ENCODE measurements at regions not wholly inside any gene's neighbourhood (a gene's known extent, or its start where the extent isn't known, plus 50 kb on each side); places are given as distances from the start of the nearest gene placed in this dataset.

DNA sequence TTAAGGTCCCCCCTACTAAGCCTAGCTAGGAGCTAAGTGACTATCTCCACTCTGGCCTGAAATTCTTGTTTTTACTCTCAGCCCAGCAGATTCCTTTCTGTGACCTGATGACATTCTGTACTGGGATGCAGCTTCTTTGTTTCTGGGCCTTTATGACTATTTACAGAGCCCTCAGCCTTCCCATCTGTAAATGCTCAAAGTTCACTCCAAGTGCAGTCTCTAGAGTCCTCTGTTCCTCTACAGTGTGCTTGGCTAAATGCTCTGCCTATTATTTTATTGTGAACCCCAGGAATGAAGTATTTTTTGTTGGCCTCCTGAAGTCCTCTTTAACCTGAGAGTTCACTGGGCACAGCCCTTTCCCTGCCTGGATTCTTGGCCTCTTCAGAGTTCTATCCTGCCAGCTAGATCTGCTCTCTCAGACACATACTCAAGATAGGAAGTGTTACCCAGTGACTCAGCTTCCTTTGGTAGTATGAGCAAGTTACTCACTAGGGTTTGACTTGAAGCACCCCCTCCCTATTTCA is 278.1 kb upstream of the P2RY1 start:
- Mint-ChIP-seq H3K4me1 (ENCODE audit: low read depth, unreplicated experiment) (no peaks in the 10 kb centered on the region), H3K27me3 (ENCODE audit: unreplicated experiment) (no peaks in the 10 kb centered on the region), H3K27ac (ENCODE audit: unreplicated experiment) (no peak overlapping the region), H3K9me3 (ENCODE audit: unreplicated experiment) (peaks cover 6% of the 10 kb centered on the region), H3K36me3 (ENCODE audit: unreplicated experiment) (no peaks in the 10 kb centered on the region), H3K4me3 (ENCODE audit: unreplicated experiment) (no peak overlapping the region)
- no peak for DNase-seq
- TF ChIP-seq, protein P1, sequence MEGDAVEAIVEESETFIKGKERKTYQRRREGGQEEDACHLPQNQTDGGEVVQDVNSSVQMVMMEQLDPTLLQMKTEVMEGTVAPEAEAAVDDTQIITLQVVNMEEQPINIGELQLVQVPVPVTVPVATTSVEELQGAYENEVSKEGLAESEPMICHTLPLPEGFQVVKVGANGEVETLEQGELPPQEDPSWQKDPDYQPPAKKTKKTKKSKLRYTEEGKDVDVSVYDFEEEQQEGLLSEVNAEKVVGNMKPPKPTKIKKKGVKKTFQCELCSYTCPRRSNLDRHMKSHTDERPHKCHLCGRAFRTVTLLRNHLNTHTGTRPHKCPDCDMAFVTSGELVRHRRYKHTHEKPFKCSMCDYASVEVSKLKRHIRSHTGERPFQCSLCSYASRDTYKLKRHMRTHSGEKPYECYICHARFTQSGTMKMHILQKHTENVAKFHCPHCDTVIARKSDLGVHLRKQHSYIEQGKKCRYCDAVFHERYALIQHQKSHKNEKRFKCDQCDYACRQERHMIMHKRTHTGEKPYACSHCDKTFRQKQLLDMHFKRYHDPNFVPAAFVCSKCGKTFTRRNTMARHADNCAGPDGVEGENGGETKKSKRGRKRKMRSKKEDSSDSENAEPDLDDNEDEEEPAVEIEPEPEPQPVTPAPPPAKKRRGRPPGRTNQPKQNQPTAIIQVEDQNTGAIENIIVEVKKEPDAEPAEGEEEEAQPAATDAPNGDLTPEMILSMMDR (IDR thresholded peaks at IDR 0.05; ENCODE audit: partially characterized antibody, unreplicated experiment), result no peak

DNA sequence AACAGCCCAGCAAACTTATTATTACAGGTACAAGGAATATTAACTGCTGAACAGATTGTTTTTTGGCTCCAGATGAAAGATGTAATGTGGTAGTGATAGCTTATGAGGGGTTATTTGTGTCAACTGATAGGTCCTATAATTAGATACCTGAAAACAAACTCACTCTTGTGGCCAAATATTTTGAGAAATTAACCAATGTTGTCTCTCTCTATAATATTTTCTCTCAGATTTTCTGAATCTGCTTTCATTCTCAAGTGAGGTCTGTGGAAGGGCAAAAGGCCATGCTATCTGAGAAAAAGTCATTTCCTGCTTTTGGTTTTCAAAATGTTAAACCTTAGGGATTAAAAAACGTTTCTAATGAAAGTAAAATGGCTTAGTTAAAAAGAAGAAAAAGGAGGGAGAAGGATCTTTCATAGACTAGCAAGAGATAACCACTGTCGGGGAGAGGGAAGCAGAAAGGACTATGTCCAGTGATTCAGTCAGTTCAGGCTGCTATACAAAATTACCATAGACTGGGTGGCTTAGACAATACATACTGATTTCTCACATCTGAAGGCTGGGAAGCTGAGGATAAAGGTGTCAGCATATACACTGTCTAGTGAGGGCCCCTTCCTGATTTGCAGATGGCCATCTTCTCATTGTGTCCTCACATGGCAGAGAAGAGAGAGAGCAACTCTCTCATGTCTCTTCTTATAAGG is 277.5 kb upstream of the P2RY1 start:
- DNase-seq, result no peak
- H3K4me3 Mint-ChIP-seq (ENCODE audit: unreplicated experiment), result no peak overlapping the region
- H3K4me1 Mint-ChIP-seq (ENCODE audit: low read depth, unreplicated experiment), result no peaks in the 10 kb centered on the region
- peaks cover 6% of the 10 kb centered on the region for H3K9me3 Mint-ChIP-seq (ENCODE audit: unreplicated experiment)
- no peaks in the 10 kb centered on the region for H3K27me3 Mint-ChIP-seq (ENCODE audit: unreplicated experiment)
- no peak overlapping the region for H3K27ac Mint-ChIP-seq (ENCODE audit: unreplicated experiment)
- no peaks in the 10 kb centered on the region for H3K36me3 Mint-ChIP-seq (ENCODE audit: unreplicated experiment)
- TF ChIP-seq, protein P1 (IDR thresholded peaks at IDR 0.05; ENCODE audit: partially characterized antibody, unreplicated experiment), result no peak

DNA sequence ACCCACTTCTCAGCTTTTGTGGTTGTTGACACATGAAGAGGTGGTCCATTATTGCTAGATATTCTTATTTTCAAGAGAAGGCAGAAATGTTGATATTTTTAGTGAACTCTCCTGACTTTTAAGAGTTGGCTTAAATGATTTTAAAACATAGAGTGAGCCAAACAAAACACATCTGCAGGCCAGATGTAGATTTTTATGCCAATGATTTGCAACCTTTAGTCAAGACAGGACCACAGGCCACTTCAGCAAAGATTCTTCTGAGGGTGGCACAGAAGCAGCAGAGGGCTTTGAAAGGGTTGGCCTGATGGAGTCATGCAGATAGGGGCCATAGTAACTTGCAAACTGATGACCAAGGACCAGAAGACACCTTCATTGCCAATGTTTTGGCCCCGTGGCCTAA is 276.5 kb upstream of the P2RY1 start:
- DNase-seq, result no peak
- Mint-ChIP-seq H3K27ac (ENCODE audit: unreplicated experiment) (no peak overlapping the region), H3K4me1 (ENCODE audit: low read depth, unreplicated experiment) (no peaks in the 10 kb centered on the region), H3K36me3 (ENCODE audit: unreplicated experiment) (no peaks in the 10 kb centered on the region), H3K9me3 (ENCODE audit: unreplicated experiment) (peaks cover 6% of the 10 kb centered on the region), H3K4me3 (ENCODE audit: unreplicated experiment) (no peak overlapping the region), H3K27me3 (ENCODE audit: unreplicated experiment) (no peaks in the 10 kb centered on the region)
- TF ChIP-seq, protein P1 (IDR thresholded peaks at IDR 0.05; ENCODE audit: partially characterized antibody, unreplicated experiment), result no peak

DNA sequence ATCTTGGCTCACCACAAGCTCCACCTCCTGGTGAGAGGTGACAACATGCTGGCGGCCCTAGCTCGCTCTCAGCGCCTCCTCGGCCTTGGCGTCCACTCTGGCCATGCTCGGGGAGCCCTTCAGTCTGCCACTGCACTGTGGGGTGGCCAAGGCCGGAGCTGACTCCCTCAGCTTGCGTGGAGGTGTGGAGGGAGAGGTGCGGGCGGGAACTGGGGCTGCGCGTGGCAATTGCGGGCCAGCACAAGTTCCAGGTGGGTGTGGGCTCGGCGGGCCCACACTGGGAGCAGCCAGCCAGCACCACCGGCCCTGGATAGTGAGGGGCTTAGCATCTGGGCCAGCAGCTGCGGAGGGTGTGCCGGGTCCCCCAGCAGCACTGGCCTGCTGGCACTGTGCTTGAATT is 275.7 kb upstream of the P2RY1 start:
- Mint-ChIP-seq H3K4me1 (ENCODE audit: low read depth, unreplicated experiment) (no peaks in the 10 kb centered on the region), H3K4me3 (ENCODE audit: unreplicated experiment) (no peak overlapping the region), H3K27ac (ENCODE audit: unreplicated experiment) (no peak overlapping the region), H3K27me3 (ENCODE audit: unreplicated experiment) (no peaks in the 10 kb centered on the region), H3K9me3 (ENCODE audit: unreplicated experiment) (peaks cover 6% of the 10 kb centered on the region), H3K36me3 (ENCODE audit: unreplicated experiment) (no peaks in the 10 kb centered on the region)
- TF ChIP-seq, protein P1 (IDR thresholded peaks at IDR 0.05; ENCODE audit: partially characterized antibody, unreplicated experiment), result no peak
- no peak for DNase-seq

DNA sequence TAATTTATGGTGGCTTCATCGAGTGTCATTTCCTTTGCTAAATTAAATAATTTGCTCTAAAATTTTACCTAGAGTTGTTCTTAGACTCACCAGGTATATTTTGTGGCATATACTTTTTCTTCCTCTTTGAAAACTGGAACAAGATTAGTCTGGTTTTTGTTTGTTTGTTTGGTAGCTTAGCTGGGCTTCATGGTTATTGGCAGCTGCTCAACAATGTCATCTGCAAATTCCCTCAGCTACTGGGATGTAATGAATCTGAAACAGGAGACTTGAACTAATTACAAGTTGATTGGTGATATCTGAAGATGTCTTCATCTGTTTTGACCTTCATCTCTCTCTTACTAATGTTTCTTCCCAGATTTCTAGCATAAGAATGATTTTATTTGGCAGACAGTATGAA is 270.5 kb upstream of the P2RY1 start:
- Mint-ChIP-seq H3K27ac (ENCODE audit: unreplicated experiment) (no peak overlapping the region), H3K36me3 (ENCODE audit: unreplicated experiment) (no peaks in the 10 kb centered on the region), H3K27me3 (ENCODE audit: unreplicated experiment) (no peaks in the 10 kb centered on the region), H3K4me1 (ENCODE audit: low read depth, unreplicated experiment) (no peaks in the 10 kb centered on the region), H3K4me3 (ENCODE audit: unreplicated experiment) (no peak overlapping the region), H3K9me3 (ENCODE audit: unreplicated experiment) (no peaks in the 10 kb centered on the region)
- no peak for DNase-seq
- TF ChIP-seq, protein P1 (IDR thresholded peaks at IDR 0.05; ENCODE audit: partially characterized antibody, unreplicated experiment), result no peak

Data from glutamatergic neuron (in vitro differentiated cells).